K562 (cell line): ENCODE measurements at regions not wholly inside any gene's neighbourhood (a gene's known extent, or its start where the extent isn't known, plus 50 kb on each side); places are given as distances from the start of the nearest gene placed in this dataset.

Experiments
- BRD4 ChIP-seq: fragments of 200-600 bp; sonication (generic); IDR thresholded peaks from 2 replicates; pipeline ENCODE4 v1.6.1; 2017; ENCODE audit warnings: inconsistent platforms
- BRD9 ChIP-seq: fragments of 450-650 bp; IDR thresholded peaks from 2 replicates; pipeline ENCODE4 v1.6.1; 2018; ENCODE audit warnings: low read depth; ENCODE audit not compliant: partially characterized antibody
- COPS2 ChIP-seq: fragments of 450-650 bp; conservative IDR thresholded peaks from 2 replicates; pipeline ENCODE4 v1.6.1; 2016; ENCODE audit warnings: mild to moderate bottlenecking, moderate library complexity
- E2F3 ChIP-seq: fragments of 250-450 bp; sonication (Bioruptor Pico); IDR thresholded peaks from 2 replicates; pipeline ENCODE4 v1.4.0; 2020; ENCODE audit warnings: mild to moderate bottlenecking
- HOXB6 ChIP-seq: fragments of 250-450 bp; sonication (Bioruptor Pico); IDR thresholded peaks from 2 replicates; pipeline ENCODE4 v1.5.1; 2022; ENCODE audit warnings: mild to moderate bottlenecking, borderline replicate concordance
- PRPF4 ChIP-seq: fragments of 200-400 bp; formaldehyde crosslinking; IDR thresholded peaks from one replicate; pipeline ENCODE4 v1.6.1; 2017; ENCODE audit warnings: low read length, low read depth, mild to moderate bottlenecking; ENCODE audit not compliant: insufficient read depth, poor library complexity, severe bottlenecking
- SIN3A ChIP-seq, 2 experiments: fragments of 150-350 bp in 1 of 2; IDR thresholded peaks; 2 replicates each; pipeline ENCODE4 v1.6.1; 2011 to 2016; ENCODE audit warnings: borderline replicate concordance in 2 of 2, low read depth in 2 of 2, low read length in 2 of 2, mild to moderate bottlenecking in 2 of 2, moderate library complexity in 2 of 2; ENCODE audit not compliant: control insufficient read depth in 1 of 2
- SIRT6 ChIP-seq: IDR thresholded peaks from one replicate; pipeline ENCODE4 v1.6.1; 2012; ENCODE audit warnings: low read depth, mild to moderate bottlenecking, control low read depth, inconsistent platforms, low read length, moderate library complexity
- SP1 ChIP-seq: sonication (generic); formaldehyde crosslinking; IDR thresholded peaks from 2 replicates; pipeline ENCODE4 v1.8.1; 2022; ENCODE audit warnings: mild to moderate bottlenecking, missing genetic modification reagents
- TBL1XR1 ChIP-seq, 2 experiments: IDR thresholded peaks; 2 replicates each; pipeline ENCODE4 v1.6.1; 2012; ENCODE audit warnings: improper control_type of control experiment in 2 of 2, low read length in 2 of 2, mild to moderate bottlenecking in 1 of 2
- THRAP3 ChIP-seq: fragments of 450-650 bp; IDR thresholded peaks from 2 replicates; pipeline ENCODE4 v1.6.1; 2016; ENCODE audit warnings: mild to moderate bottlenecking, inconsistent platforms, borderline replicate concordance
- ZNF232 ChIP-seq: sonication (generic); formaldehyde crosslinking; IDR thresholded peaks from 2 replicates; pipeline ENCODE4 v1.8.0; 2022; ENCODE audit warnings: mild to moderate bottlenecking, missing genetic modification reagents
- ZNF324 ChIP-seq: fragments of 250-450 bp; sonication (Bioruptor Pico); IDR thresholded peaks from 2 replicates; pipeline ENCODE4 v1.4.0; 2020; ENCODE audit warnings: mild to moderate bottlenecking
- ZNF644 ChIP-seq: fragments of 200-800 bp; sonication (Bioruptor generic); IDR thresholded peaks from 2 replicates; pipeline ENCODE4 v1.6.1; 2016; ENCODE audit warnings: low read depth, missing genetic modification characterization, missing compliant biosample characterization
- TF ChIP-seq, protein P1 (sequence below): fragments of 250-450 bp; sonication (Bioruptor Pico); IDR thresholded peaks from 2 replicates; pipeline ENCODE4 v1.4.0; 2020; ENCODE audit warnings: mild to moderate bottlenecking
- TF ChIP-seq, protein P2 (sequence below), 3 experiments: fragments of 200-800 bp in 1 of 3; sonication (Bioruptor generic) in 1 of 3; sonication (generic) in 1 of 3; formaldehyde crosslinking in 1 of 3; IDR thresholded peaks; 2 replicates each; pipeline versions ENCODE4 v1.6.1 to v1.8.0; 2016 to 2022; ENCODE audit warnings: mild to moderate bottlenecking in 2 of 3, missing compliant biosample characterization in 2 of 3, missing genetic modification characterization in 2 of 3, missing genetic modification reagents in 1 of 3
- TF ChIP-seq, protein P3 (sequence below): fragments of 450-650 bp; IDR thresholded peaks from 2 replicates; pipeline ENCODE4 v1.7.1; 2018; ENCODE audit warnings: mild to moderate bottlenecking, low read depth; ENCODE audit not compliant: partially characterized antibody
- TF ChIP-seq, protein P4 (sequence below): sonication (generic); formaldehyde crosslinking; IDR thresholded peaks from 2 replicates; pipeline ENCODE4 v1.5.0; 2020; ENCODE audit warnings: missing genetic modification reagents
- TF ChIP-seq, protein P5 (sequence below): fragments of 250-450 bp; sonication (Bioruptor Pico); IDR thresholded peaks from 2 replicates; pipeline ENCODE4 v1.6.1; 2021; ENCODE audit warnings: mild to moderate bottlenecking

DNA sequence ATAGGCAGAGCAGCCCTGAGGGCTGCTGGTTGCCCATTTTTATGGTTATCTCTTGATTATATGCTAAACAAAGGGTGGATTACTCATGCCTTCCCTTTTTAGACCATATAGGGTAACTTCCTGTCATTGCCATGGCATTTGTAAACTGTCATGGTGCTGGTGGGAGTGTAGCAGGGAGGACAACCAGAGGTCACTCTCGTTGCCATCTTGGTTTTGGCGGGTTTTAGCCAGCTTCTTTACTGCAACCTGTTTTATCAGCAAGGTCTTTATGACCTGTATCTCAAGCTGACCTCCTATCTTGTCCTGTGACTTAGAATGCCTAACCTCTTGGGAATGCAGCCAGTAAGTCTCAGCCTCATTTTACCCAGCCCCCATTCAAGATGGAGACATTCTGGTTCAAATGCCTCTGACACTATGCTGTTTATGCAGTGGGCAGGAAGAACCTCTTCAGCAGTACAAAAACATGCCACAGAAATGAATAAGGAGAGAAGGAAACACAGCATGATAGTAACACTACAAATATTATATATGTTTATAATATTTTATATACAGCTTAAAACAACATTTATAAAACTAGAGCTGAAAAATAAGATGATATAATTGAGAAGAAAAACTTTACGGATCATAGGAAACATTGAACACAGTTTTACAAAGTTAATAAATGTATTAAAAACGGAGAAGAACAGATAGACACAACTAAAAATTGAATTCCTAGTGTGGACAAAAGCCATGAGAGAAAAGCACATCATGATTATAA is 58.9 kb upstream of the SAMD5 start (continued):
- TF ChIP-seq, protein P1, sequence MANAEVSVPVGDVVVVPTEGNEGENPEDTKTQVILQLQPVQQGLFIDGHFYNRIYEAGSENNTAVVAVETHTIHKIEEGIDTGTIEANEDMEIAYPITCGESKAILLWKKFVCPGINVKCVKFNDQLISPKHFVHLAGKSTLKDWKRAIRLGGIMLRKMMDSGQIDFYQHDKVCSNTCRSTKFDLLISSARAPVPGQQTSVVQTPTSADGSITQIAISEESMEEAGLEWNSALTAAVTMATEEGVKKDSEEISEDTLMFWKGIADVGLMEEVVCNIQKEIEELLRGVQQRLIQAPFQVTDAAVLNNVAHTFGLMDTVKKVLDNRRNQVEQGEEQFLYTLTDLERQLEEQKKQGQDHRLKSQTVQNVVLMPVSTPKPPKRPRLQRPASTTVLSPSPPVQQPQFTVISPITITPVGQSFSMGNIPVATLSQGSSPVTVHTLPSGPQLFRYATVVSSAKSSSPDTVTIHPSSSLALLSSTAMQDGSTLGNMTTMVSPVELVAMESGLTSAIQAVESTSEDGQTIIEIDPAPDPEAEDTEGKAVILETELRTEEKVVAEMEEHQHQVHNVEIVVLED (CRISPR knock-in tag) = peak; percentile 81
- TF ChIP-seq SP1 (CRISPR knock-in tag) (no peak), E2F3 (peak; percentile 98), ZNF232 (CRISPR knock-in tag) (no peak), TBL1XR1 (IDR thresholded peaks at IDR 0.05; ENCODE audit: low read length in 2 of 2) (no peak), HOXB6 (peak; percentile 80), BRD9 (no peak), SIRT6 (no peak), ZNF644 (peak; percentile 96), BRD4 (peak; percentile 63; the same call in 1 of the 2 replicates), ZNF324 (CRISPR knock-in tag) (peak; percentile 54), PRPF4 (no peak), SIN3A (IDR thresholded peaks at IDR 0.05; ENCODE audit: borderline replicate concordance in 2 of 2, control insufficient read depth in 1 of 2, low read depth in 2 of 2, low read length in 2 of 2) (no peak), COPS2 (no peak), THRAP3 (no peak)
- TF ChIP-seq, protein P2, sequence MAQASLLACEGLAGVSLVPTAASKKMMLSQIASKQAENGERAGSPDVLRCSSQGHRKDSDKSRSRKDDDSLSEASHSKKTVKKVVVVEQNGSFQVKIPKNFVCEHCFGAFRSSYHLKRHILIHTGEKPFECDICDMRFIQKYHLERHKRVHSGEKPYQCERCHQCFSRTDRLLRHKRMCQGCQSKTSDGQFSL (CRISPR knock-in tag; IDR thresholded peaks at IDR 0.05) = no peak
- TF ChIP-seq, protein P2 (tag; IDR thresholded peaks at IDR 0.05) = peak in 1 of 2 experiments; percentile 97; a peak in 2 of 4 replicates
- TF ChIP-seq, protein P3, sequence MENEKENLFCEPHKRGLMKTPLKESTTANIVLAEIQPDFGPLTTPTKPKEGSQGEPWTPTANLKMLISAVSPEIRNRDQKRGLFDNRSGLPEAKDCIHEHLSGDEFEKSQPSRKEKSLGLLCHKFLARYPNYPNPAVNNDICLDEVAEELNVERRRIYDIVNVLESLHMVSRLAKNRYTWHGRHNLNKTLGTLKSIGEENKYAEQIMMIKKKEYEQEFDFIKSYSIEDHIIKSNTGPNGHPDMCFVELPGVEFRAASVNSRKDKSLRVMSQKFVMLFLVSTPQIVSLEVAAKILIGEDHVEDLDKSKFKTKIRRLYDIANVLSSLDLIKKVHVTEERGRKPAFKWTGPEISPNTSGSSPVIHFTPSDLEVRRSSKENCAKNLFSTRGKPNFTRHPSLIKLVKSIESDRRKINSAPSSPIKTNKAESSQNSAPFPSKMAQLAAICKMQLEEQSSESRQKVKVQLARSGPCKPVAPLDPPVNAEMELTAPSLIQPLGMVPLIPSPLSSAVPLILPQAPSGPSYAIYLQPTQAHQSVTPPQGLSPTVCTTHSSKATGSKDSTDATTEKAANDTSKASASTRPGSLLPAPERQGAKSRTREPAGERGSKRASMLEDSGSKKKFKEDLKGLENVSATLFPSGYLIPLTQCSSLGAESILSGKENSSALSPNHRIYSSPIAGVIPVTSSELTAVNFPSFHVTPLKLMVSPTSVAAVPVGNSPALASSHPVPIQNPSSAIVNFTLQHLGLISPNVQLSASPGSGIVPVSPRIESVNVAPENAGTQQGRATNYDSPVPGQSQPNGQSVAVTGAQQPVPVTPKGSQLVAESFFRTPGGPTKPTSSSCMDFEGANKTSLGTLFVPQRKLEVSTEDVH = no peak
- TF ChIP-seq, protein P4, sequence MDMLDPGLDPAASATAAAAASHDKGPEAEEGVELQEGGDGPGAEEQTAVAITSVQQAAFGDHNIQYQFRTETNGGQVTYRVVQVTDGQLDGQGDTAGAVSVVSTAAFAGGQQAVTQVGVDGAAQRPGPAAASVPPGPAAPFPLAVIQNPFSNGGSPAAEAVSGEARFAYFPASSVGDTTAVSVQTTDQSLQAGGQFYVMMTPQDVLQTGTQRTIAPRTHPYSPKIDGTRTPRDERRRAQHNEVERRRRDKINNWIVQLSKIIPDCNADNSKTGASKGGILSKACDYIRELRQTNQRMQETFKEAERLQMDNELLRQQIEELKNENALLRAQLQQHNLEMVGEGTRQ (CRISPR knock-in tag) = no peak
- TF ChIP-seq, protein P5, sequence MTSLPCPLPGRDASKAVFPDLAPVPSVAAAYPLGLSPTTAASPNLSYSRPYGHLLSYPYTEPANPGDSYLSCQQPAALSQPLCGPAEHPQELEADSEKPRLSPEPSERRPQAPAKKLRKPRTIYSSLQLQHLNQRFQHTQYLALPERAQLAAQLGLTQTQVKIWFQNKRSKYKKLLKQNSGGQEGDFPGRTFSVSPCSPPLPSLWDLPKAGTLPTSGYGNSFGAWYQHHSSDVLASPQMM (CRISPR knock-in tag) = peak; percentile 47; the same call in 1 of the 2 replicates
